ENCODE measurements at regions not wholly inside any gene's neighbourhood (a gene's known extent, or its start where the extent isn't known, plus 50 kb on each side); places are given as distances from the start of the nearest gene placed in this dataset.

GRCh38 chr7:10824154-10824553, 149.5 kb upstream of the PHF14 start:
- H3K36me3 Mint-ChIP-seq (ENCODE audit: low read depth), result no peaks in the 10 kb centered on the region
- no peak for DNase-seq

DNA sequence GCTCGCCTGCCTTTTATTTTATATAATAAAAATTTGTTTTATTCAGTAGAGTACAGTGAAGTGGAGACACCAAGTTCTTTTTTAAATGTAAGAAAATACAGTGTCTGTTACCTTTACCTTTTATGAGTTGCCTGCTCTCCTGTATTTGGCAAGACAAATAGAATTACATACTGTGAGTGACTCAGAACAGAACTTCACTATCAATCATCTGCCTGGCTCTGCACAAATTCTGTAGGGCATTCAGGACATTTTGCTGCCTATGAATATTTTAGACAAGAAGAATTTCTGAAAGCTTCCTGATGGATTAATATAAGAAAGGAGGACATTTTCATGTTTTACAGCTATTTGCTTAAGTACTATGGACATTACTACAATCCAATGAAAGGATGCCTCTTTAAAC, 135.4 kb upstream of the PHF14 start:
- Mint-ChIP-seq H3K36me3 (ENCODE audit: low read depth) (no peaks in the 10 kb centered on the region), H3K27ac (no peak overlapping the region), H3K4me3 (no peak overlapping the region), H3K27me3 (ENCODE audit: low read depth, poor library complexity) (no peaks in the 10 kb centered on the region), H3K4me1 (no peaks in the 10 kb centered on the region), H3K9me3 (no peaks in the 10 kb centered on the region)
- no peak for DNase-seq
- no peak for TF ChIP-seq CTCF (IDR thresholded peaks at IDR 0.05)

More at GRCh38 chr7:10824154-10824553, 149.5 kb upstream of the PHF14 start:
- TF ChIP-seq CTCF (IDR thresholded peaks at IDR 0.05), result no peak
- peaks cover 4% of the 10 kb centered on the region for H3K27me3 Mint-ChIP-seq (ENCODE audit: low read depth, poor library complexity)
- no peak overlapping the region for H3K27ac Mint-ChIP-seq
- no peak overlapping the region for H3K4me3 Mint-ChIP-seq
- H3K4me1 Mint-ChIP-seq, result no peaks in the 10 kb centered on the region
- H3K9me3 Mint-ChIP-seq, result no peaks in the 10 kb centered on the region

- Mint-ChIP-seq H3K27ac (no peak overlapping the region), H3K36me3 (ENCODE audit: low read depth) (no peaks in the 10 kb centered on the region), H3K4me1 (no peaks in the 10 kb centered on the region), H3K27me3 (ENCODE audit: low read depth, poor library complexity) (no peaks in the 10 kb centered on the region), H3K9me3 (no peaks in the 10 kb centered on the region), H3K4me3 (no peak overlapping the region)
- no peak for TF ChIP-seq CTCF (IDR thresholded peaks at IDR 0.05)
- DNase-seq, result no peak
Measured at GRCh38 chr7:10845225-10845624, 128.4 kb upstream of the PHF14 start.

GRCh38 chr7:10855583-10855982, 118.1 kb upstream of the PHF14 start:
- DNase-seq, result no peak
- TF ChIP-seq CTCF (IDR thresholded peaks at IDR 0.05), result no peak
- no peaks in the 10 kb centered on the region for H3K36me3 Mint-ChIP-seq (ENCODE audit: low read depth)
- H3K4me1 Mint-ChIP-seq, result no peaks in the 10 kb centered on the region
- peaks cover 4% of the 10 kb centered on the region for H3K27me3 Mint-ChIP-seq (ENCODE audit: low read depth, poor library complexity)
- no peak overlapping the region for H3K4me3 Mint-ChIP-seq
- H3K27ac Mint-ChIP-seq, result no peak overlapping the region
- H3K9me3 Mint-ChIP-seq, result no peaks in the 10 kb centered on the region

DNA sequence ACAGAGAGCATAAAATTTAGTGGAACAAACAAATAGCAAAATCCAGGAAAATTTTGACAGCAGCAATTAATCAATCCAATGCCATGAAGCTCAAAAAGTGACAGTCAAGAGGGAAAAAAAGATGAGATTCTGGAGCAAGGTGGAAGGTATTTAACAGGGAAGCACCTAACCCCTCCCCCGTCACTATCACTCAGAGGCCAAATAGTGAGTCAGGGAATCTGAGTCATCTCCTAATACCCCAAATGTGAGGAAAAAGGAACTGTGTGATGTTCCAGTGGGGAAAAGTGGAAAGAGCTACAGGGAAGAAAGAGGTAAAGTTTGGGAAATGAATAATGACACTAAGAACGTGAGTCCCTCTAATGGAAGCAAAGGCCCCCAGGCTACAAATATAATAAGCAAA, 113.2 kb upstream of the PHF14 start:
- no peak for TF ChIP-seq CTCF (IDR thresholded peaks at IDR 0.05)
- no peak for DNase-seq
- H3K4me1 Mint-ChIP-seq, result no peaks in the 10 kb centered on the region
- peaks cover 4% of the 10 kb centered on the region for H3K27me3 Mint-ChIP-seq (ENCODE audit: low read depth, poor library complexity)
- H3K27ac Mint-ChIP-seq, result no peak overlapping the region
- H3K9me3 Mint-ChIP-seq, result no peaks in the 10 kb centered on the region
- no peaks in the 10 kb centered on the region for H3K36me3 Mint-ChIP-seq (ENCODE audit: low read depth)
- no peak overlapping the region for H3K4me3 Mint-ChIP-seq

DNA sequence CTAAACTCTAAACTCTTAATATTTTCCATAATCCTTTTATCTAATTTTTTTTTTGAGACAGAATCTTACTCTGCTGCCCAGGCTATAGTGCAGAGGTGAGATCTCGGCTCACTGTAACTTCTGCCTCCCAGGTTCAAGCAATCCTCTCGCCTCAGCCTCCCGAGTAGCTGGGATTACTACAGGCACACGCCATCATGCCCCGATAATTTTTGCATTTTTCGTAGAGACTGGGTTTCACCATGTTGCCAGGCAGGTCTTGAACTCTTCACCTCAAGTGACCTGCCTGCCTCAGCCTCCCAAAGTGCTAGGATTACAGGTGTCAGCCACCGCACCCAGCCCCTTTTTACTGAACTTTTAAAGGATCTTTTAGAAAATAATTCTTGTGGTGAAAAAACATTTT, 110.2 kb upstream of the PHF14 start:
- no peak overlapping the region for H3K27ac Mint-ChIP-seq
- DNase-seq, result no peak
- no peaks in the 10 kb centered on the region for H3K36me3 Mint-ChIP-seq (ENCODE audit: low read depth)
- H3K4me1 Mint-ChIP-seq, result no peaks in the 10 kb centered on the region
- H3K9me3 Mint-ChIP-seq, result no peaks in the 10 kb centered on the region
- no peak for TF ChIP-seq CTCF (IDR thresholded peaks at IDR 0.05)
- no peaks in the 10 kb centered on the region for H3K27me3 Mint-ChIP-seq (ENCODE audit: low read depth, poor library complexity)
- H3K4me3 Mint-ChIP-seq, result no peak overlapping the region
